ENCODE measurements at regions not wholly inside any gene's neighbourhood (a gene's known extent, or its start where the extent isn't known, plus 50 kb on each side); places are given as distances from the start of the nearest gene placed in this dataset.
A peak's percentile ranks its signal among the peaks of the same experiment; 100 is the strongest.

GRCh38 chr3:23748398-23749110, 57.2 kb upstream of the UBE2E1 start:
- DNase-seq, result peak in 1 of 2 experiments; percentile 12

GRCh38 chr3:23749609-23750008, 56.1 kb upstream of the UBE2E1 start:
- no peak for DNase-seq

DNA sequence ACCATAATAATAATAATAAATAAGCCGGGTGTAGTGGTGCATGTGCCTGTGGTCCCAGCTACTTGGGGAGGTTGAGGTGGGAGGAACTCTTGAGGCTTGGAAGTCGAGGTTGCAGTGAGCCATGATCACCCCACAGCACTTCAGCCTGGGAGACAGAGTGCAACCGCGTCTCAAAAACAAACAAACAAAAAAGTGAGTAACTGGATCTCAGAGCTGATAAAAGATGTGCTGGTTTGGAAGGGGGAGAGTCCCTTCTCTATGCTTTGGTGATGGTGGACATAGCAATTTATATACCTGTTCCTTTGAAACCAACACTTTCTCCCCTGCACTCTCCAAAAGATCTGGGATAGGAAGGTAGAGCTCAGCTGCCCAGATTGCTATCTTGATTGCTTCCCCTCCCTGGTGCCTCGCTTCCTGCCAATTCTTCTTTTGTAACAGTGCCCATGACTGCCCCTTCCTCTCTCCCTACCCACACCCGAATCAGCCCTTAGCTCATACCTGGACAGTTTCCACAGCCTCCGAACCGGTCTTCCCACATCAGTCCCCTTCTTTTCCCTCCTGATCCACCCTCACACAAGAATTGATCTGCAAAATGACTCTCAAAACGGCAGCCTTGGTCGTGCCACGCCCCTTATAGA, 55.1 kb upstream of the UBE2E1 start:
- no peak for DNase-seq

DNA sequence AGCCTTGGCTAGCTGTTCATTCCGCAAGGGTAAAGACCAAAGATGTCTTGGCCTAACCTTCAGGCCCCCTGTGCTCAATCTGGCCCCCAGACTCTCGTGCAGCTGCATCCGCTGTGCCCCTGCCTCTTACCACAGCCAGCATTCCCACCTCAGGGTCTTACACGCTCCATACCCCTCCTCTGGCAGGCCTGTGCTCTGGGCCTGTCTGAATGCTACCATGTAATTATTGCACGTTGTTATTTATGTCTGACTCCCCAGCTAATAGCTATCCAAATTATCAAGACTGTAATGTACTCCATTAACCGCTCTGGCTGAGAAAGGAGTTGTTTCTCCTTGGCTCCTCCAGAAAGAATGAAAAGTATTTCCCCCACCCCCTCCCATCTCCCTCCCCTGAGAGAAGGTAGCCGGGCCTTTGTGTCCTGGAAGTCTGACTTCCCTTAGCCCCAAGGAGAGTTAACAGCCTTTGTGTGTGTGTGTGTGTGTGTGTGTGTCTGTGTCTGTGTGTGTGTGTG, 54.5 kb upstream of the UBE2E1 start:
- DNase-seq, result no peak

GRCh38 chr3:23752126-23752525, 53.6 kb upstream of the UBE2E1 start:
- DNase-seq, result no peak

DNA sequence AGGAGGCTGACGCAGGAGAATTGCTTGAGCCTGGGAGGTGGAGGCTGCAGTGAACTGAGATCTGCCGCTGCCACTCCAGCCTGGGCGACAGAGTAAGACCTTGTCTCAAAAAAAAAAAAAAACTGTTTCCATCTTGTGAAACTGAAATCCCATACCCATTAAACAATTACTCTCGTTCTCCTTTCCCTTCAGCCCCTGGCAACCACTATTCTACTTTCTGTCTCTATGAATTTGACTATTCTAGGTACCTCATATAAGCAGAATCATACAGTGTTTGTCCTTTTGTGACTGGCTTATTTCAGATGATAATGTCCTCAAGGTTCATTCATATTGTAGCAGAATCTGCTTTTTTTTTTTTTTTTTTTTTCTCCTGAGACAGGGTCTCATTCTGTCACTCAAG, 51.5 kb upstream of the UBE2E1 start:
- no peak for DNase-seq
